Activated CD4-positive, alpha-beta T cell treated with anti-CD3 and anti-CD28 coated beads for 36 hours (primary cell): ENCODE measurements at regions not wholly inside any gene's neighbourhood (a gene's known extent, or its start where the extent isn't known, plus 50 kb on each side); places are given as distances from the start of the nearest gene placed in this dataset.

Experiments
- ATAC-seq: fragments of 200-7000 bp; cut with Tn5 transposase; one replicate; pipeline ENCODE4 v1.10.0; 2021; ENCODE audit warnings: mild to moderate bottlenecking, moderate library complexity
- CTCF ChIA-PET: fragments of 350-600 bp; sonication (Branson Sonifier 250); formaldehyde crosslinking; loops from one replicate; lab custom pipeline; 2021; ENCODE audit warnings: antibody characterized with exemption; lab: Charles Lee
- POLR2A ChIA-PET: fragments of 350-600 bp; sonication (Branson Sonifier 250); formaldehyde crosslinking; loops from one replicate; lab custom pipeline; 2021; ENCODE audit warnings: antibody characterized with exemption, inconsistent platforms; lab: Charles Lee
- DNase-seq: peaks from one replicate; pipeline ENCODE4 v3.0.0-alpha.2; 2020
- H3K27ac Mint-ChIP-seq: one replicate; pipeline ENCODE4 v1.8.0; 2021; ENCODE audit warnings: mixed read lengths
- H3K27me3 Mint-ChIP-seq: one replicate; pipeline ENCODE4 v1.8.0; 2021; ENCODE audit warnings: mixed read lengths
- H3K36me3 Mint-ChIP-seq: one replicate; pipeline ENCODE4 v1.8.0; 2021; ENCODE audit warnings: low read depth, mixed read lengths
- H3K4me1 Mint-ChIP-seq: one replicate; pipeline ENCODE4 v1.8.0; 2021; ENCODE audit warnings: mixed read lengths
- H3K4me3 Mint-ChIP-seq: one replicate; pipeline ENCODE4 v1.8.0; 2021; ENCODE audit warnings: mild to moderate bottlenecking, moderate library complexity, mixed read lengths
- H3K9me3 Mint-ChIP-seq: one replicate; pipeline ENCODE4 v1.8.0; 2021; ENCODE audit warnings: low read depth, mixed read lengths
- intact Hi-C, 2 experiments: fragments of 100-400 bp; cut with DNase I in 1 of 2; cut with micrococcal nuclease in 1 of 2; formaldehyde crosslinking; loops; one replicate each; pipeline versions ENCODE4 v1.14.2 to v1.15.1; 2022 to 2024; cut with DNase I, micrococcal nuclease

GRCh38 chr10:110373857-110374654, 69.3 kb upstream of the SMNDC1 start:
- no peaks in the 10 kb centered on the region for H3K36me3 Mint-ChIP-seq
- no peak overlapping the region for H3K4me3 Mint-ChIP-seq
- peaks cover 18% of the 10 kb centered on the region for H3K4me1 Mint-ChIP-seq
- DNase-seq, result no peak
- intact Hi-C loops, result loop anchor here in 1 of 2 experiments (2.0 kb wide), 1 partner anchor 23 kb away; no protein-coding TSS in a partner anchor
- POLR2A ChIA-PET, result no interaction called here
- peak overlapping the region; percentile 22 for H3K27ac Mint-ChIP-seq
- CTCF ChIA-PET, result interaction anchor here (0.8 kb wide), 1 partner anchor 133 kb away, joined by 3 read pairs; no protein-coding TSS in a partner anchor
- no peaks in the 10 kb centered on the region for H3K9me3 Mint-ChIP-seq
- ATAC-seq, result no peak
- H3K27me3 Mint-ChIP-seq, result no peaks in the 10 kb centered on the region

- no peak overlapping the region for H3K27ac Mint-ChIP-seq
- H3K27me3 Mint-ChIP-seq, result no peaks in the 10 kb centered on the region
- CTCF ChIA-PET, result interaction anchor here (0.8 kb wide), 1 partner anchor 132 kb away, joined by 3 read pairs; no protein-coding TSS in a partner anchor
- DNase-seq, result no peak
- ATAC-seq, result no peak
- H3K4me3 Mint-ChIP-seq, result no peak overlapping the region
- intact Hi-C loops, result no loop called here
- H3K36me3 Mint-ChIP-seq, result no peaks in the 10 kb centered on the region
- POLR2A ChIA-PET, result no interaction called here
- H3K9me3 Mint-ChIP-seq, result no peaks in the 10 kb centered on the region
- peaks cover 21% of the 10 kb centered on the region for H3K4me1 Mint-ChIP-seq
Observed at GRCh38 chr10:110375121-110375520, 70.4 kb upstream of the SMNDC1 start.

- Mint-ChIP-seq H3K9me3 (no peaks in the 10 kb centered on the region), H3K27me3 (no peaks in the 10 kb centered on the region), H3K36me3 (no peaks in the 10 kb centered on the region), H3K4me1 (peaks cover 28% of the 10 kb centered on the region), H3K27ac (peak overlapping the region; percentile 43), H3K4me3 (no peak overlapping the region)
- no peak for ATAC-seq
- POLR2A ChIA-PET, result no interaction called here
- DNase-seq, result no peak
- intact Hi-C loops, result no loop called here
- CTCF ChIA-PET, result interaction anchor here (0.9 to 1.5 kb wide), 3 partner anchors 9 to 70 kb away, joined by 3 read pairs; no protein-coding TSS in a partner anchor
Observed at GRCh38 chr10:110376021-110376766, 71.5 kb upstream of the SMNDC1 start.

GRCh38 chr10:110376767-110377160, 72.0 kb upstream of the SMNDC1 start:
- H3K27me3 Mint-ChIP-seq, result no peaks in the 10 kb centered on the region
- no peak overlapping the region for H3K4me3 Mint-ChIP-seq
- DNase-seq, result no peak
- H3K27ac Mint-ChIP-seq, result peak overlapping the region; percentile 43
- CTCF ChIA-PET, result interaction anchor here (0.6 to 1.5 kb wide), 6 partner anchors 9 to 108 kb away, joined by 3 read pairs; no protein-coding TSS in a partner anchor
- POLR2A ChIA-PET, result interaction anchor here (0.5 kb wide), 1 partner anchor 187 kb away, joined by 3 read pairs; no protein-coding TSS in a partner anchor
- no peak for ATAC-seq
- no peaks in the 10 kb centered on the region for H3K36me3 Mint-ChIP-seq
- no peaks in the 10 kb centered on the region for H3K9me3 Mint-ChIP-seq
- H3K4me1 Mint-ChIP-seq, result peaks cover 31% of the 10 kb centered on the region
- intact Hi-C loops, result no loop called here

GRCh38 chr10:110378006-110378405, 73.3 kb upstream of the SMNDC1 start:
- Mint-ChIP-seq H3K27me3 (no peaks in the 10 kb centered on the region), H3K27ac (no peak overlapping the region), H3K36me3 (no peaks in the 10 kb centered on the region), H3K4me3 (no peak overlapping the region), H3K4me1 (peaks cover 22% of the 10 kb centered on the region), H3K9me3 (no peaks in the 10 kb centered on the region)
- ATAC-seq (peak; percentile 17), DNase-seq (no peak)
- intact Hi-C loops, result no loop called here
- ChIA-PET CTCF (interaction anchor here (1.5 kb wide), 1 partner anchor 24 kb away, joined by 3 read pairs; no protein-coding TSS in a partner anchor), POLR2A (no interaction called here)

- intact Hi-C loops, result no loop called here
- no peaks in the 10 kb centered on the region for H3K27me3 Mint-ChIP-seq
- ChIA-PET CTCF (interaction anchor here (1.0 to 1.1 kb wide), 2 partner anchors 10 to 11 kb away, joined by 4 read pairs; no protein-coding TSS in a partner anchor), POLR2A (interaction anchor here (0.7 kb wide), 1 partner anchor 17 kb away, joined by 3 read pairs; no protein-coding TSS in a partner anchor)
- peaks cover 17% of the 10 kb centered on the region for H3K4me1 Mint-ChIP-seq
- no peak overlapping the region for H3K27ac Mint-ChIP-seq
- H3K36me3 Mint-ChIP-seq, result no peaks in the 10 kb centered on the region
- no peak for DNase-seq
- no peaks in the 10 kb centered on the region for H3K9me3 Mint-ChIP-seq
- no peak for ATAC-seq
- H3K4me3 Mint-ChIP-seq, result no peak overlapping the region
Observed at GRCh38 chr10:110378533-110379108, 73.9 kb upstream of the SMNDC1 start.

GRCh38 chr10:110379831-110380230, 75.1 kb upstream of the SMNDC1 start:
- Mint-ChIP-seq H3K4me3 (no peak overlapping the region), H3K4me1 (peaks cover 15% of the 10 kb centered on the region), H3K27ac (no peak overlapping the region), H3K36me3 (no peaks in the 10 kb centered on the region), H3K9me3 (no peaks in the 10 kb centered on the region), H3K27me3 (no peaks in the 10 kb centered on the region)
- ATAC-seq (no peak), DNase-seq (no peak)
- ChIA-PET POLR2A (no interaction called here), CTCF (interaction anchor here (0.8 to 1.1 kb wide), 4 partner anchors 10 to 69 kb away, joined by 3 to 4 read pairs (median 4); no protein-coding TSS in a partner anchor)
- intact Hi-C loops, result no loop called here

GRCh38 chr10:110380293-110380692, 75.6 kb upstream of the SMNDC1 start:
- H3K4me3 Mint-ChIP-seq, result no peak overlapping the region
- no peak overlapping the region for H3K27ac Mint-ChIP-seq
- H3K9me3 Mint-ChIP-seq, result no peaks in the 10 kb centered on the region
- intact Hi-C loops, result no loop called here
- DNase-seq, result no peak
- no peaks in the 10 kb centered on the region for H3K27me3 Mint-ChIP-seq
- ChIA-PET CTCF (interaction anchor here (0.9 kb wide), 1 partner anchor 17 kb away, joined by 3 read pairs; no protein-coding TSS in a partner anchor), POLR2A (no interaction called here)
- no peak for ATAC-seq
- no peaks in the 10 kb centered on the region for H3K36me3 Mint-ChIP-seq
- H3K4me1 Mint-ChIP-seq, result peaks cover 15% of the 10 kb centered on the region

GRCh38 chr10:110382695-110383094, 78.0 kb upstream of the SMNDC1 start:
- peaks cover 21% of the 10 kb centered on the region for H3K4me1 Mint-ChIP-seq
- H3K27me3 Mint-ChIP-seq, result no peaks in the 10 kb centered on the region
- no peaks in the 10 kb centered on the region for H3K36me3 Mint-ChIP-seq
- ChIA-PET POLR2A (no interaction called here), CTCF (interaction anchor here (0.9 to 1.4 kb wide), 3 partner anchors 9 to 13 kb away, joined by 3 to 4 read pairs (median 3); no protein-coding TSS in a partner anchor)
- ATAC-seq (no peak), DNase-seq (no peak)
- H3K4me3 Mint-ChIP-seq, result no peak overlapping the region
- no peak overlapping the region for H3K27ac Mint-ChIP-seq
- H3K9me3 Mint-ChIP-seq, result no peaks in the 10 kb centered on the region
- intact Hi-C loops, result no loop called here

- POLR2A ChIA-PET, result interaction anchor here (0.6 to 0.7 kb wide), 2 partner anchors 19 to 182 kb away, joined by 3 to 6 read pairs; no protein-coding TSS in a partner anchor
- no peaks in the 10 kb centered on the region for H3K27me3 Mint-ChIP-seq
- no peaks in the 10 kb centered on the region for H3K36me3 Mint-ChIP-seq
- CTCF ChIA-PET, result no interaction called here
- no peak for DNase-seq
- ATAC-seq, result no peak
- peak overlapping the region; percentile 84 for H3K27ac Mint-ChIP-seq
- peaks cover 25% of the 10 kb centered on the region for H3K4me1 Mint-ChIP-seq
- intact Hi-C loops, result no loop called here
- no peak overlapping the region for H3K4me3 Mint-ChIP-seq
- no peaks in the 10 kb centered on the region for H3K9me3 Mint-ChIP-seq
Observed at GRCh38 chr10:110387617-110387982, 82.9 kb upstream of the SMNDC1 start.
